ENCODE measurements at regions not wholly inside any gene's neighbourhood (a gene's known extent, or its start where the extent isn't known, plus 50 kb on each side); places are given as distances from the start of the nearest gene placed in this dataset.

- intact Hi-C loops (cut with DNase I) = no loop called here
- no peak for TF ChIP-seq CTCF (IDR thresholded peaks at IDR 0.05)
- no peak overlapping the region for H3K27ac ChIP-seq
- no peaks in the 10 kb centered on the region for H3K36me3 ChIP-seq
- no peak overlapping the region for H3K4me3 ChIP-seq
- ATAC-seq (no peak), DNase-seq (no peak)
- H3K27me3 ChIP-seq (ENCODE audit: low read depth) = no peaks in the 10 kb centered on the region
- H3K4me1 ChIP-seq = no peaks in the 10 kb centered on the region
- no peaks in the 10 kb centered on the region for H3K9me3 ChIP-seq
Measured at GRCh38 chr15:69910514-69910913, 187.2 kb downstream of the TLE3 start.

- no peak for ATAC-seq
- no peak for DNase-seq
- H3K36me3 ChIP-seq = no peaks in the 10 kb centered on the region
- H3K9me3 ChIP-seq = no peaks in the 10 kb centered on the region
- TF ChIP-seq CTCF (IDR thresholded peaks at IDR 0.05) = no peak
- intact Hi-C loops (cut with DNase I) = no loop called here
- H3K27ac ChIP-seq = no peak overlapping the region
- no peaks in the 10 kb centered on the region for H3K4me1 ChIP-seq
- H3K27me3 ChIP-seq (ENCODE audit: low read depth) = no peaks in the 10 kb centered on the region
- no peak overlapping the region for H3K4me3 ChIP-seq
Measured at GRCh38 chr15:69912116-69912515, 185.6 kb downstream of the TLE3 start.

GRCh38 chr15:69914040-69914439, 183.7 kb downstream of the TLE3 start:
- Histone ChIP-seq H3K27me3 (ENCODE audit: low read depth) (no peaks in the 10 kb centered on the region), H3K4me1 (no peaks in the 10 kb centered on the region), H3K4me3 (no peak overlapping the region), H3K36me3 (no peaks in the 10 kb centered on the region), H3K27ac (no peak overlapping the region), H3K9me3 (no peaks in the 10 kb centered on the region)
- intact Hi-C loops (cut with DNase I) = no loop called here
- no peak for TF ChIP-seq CTCF (IDR thresholded peaks at IDR 0.05)
- ATAC-seq = no peak
- DNase-seq = no peak

DNA sequence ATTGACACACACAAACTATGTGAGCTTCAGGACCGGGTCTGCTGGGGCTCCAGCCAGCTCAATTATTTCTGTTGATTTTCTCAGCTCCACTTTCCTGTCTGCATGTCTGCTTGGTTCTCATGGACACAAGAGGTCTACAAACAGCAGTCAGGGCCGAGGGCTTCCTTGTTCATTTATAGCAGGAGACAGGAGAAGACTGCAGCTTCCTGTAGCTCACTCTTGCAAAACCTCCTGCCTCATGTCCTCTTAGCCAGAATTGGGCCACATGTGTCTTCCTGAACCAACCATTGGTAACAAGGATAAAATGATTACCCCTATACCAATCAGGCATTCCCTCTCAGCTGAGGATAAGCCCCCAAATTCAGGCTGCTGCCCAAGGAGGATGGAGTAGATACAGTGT, 182.8 kb downstream of the TLE3 start:
- no peak overlapping the region for H3K27ac ChIP-seq
- ATAC-seq = no peak
- DNase-seq = no peak
- no peaks in the 10 kb centered on the region for H3K27me3 ChIP-seq (ENCODE audit: low read depth)
- no peaks in the 10 kb centered on the region for H3K36me3 ChIP-seq
- H3K4me3 ChIP-seq = no peak overlapping the region
- H3K9me3 ChIP-seq = no peaks in the 10 kb centered on the region
- no peak for TF ChIP-seq CTCF (IDR thresholded peaks at IDR 0.05)
- no peaks in the 10 kb centered on the region for H3K4me1 ChIP-seq
- intact Hi-C loops (cut with DNase I) = no loop called here

- Histone ChIP-seq H3K4me1 (no peaks in the 10 kb centered on the region), H3K9me3 (no peaks in the 10 kb centered on the region), H3K4me3 (no peak overlapping the region), H3K27me3 (ENCODE audit: low read depth) (no peaks in the 10 kb centered on the region), H3K27ac (no peak overlapping the region), H3K36me3 (no peaks in the 10 kb centered on the region)
- no peak for DNase-seq
- no peak for ATAC-seq
- TF ChIP-seq CTCF (IDR thresholded peaks at IDR 0.05) = no peak
- intact Hi-C loops (cut with DNase I) = no loop called here
Measured at GRCh38 chr15:69916169-69916785, 181.4 kb downstream of the TLE3 start.

DNA sequence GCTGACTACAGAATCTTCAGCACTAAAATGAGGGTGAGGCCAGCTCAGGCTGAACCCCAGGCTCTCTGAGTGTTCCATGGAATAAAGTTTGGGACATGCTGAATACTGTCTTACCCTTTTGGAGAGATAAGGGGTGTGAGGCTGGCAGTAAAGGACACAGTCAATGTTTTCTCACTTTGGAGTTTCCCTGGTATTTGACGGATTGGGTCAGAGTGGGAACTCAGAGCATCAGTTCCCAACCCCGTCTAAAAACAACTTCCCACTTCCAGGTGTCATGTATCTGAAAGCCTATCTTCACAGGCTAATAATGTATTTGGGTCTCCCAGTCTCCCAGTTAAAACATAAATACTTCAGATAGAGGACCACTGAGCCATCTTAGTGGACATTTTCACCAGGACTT, 180.7 kb downstream of the TLE3 start:
- no peak for ATAC-seq
- TF ChIP-seq CTCF (IDR thresholded peaks at IDR 0.05) = no peak

More for the DNA sequence above, 180.7 kb downstream of the TLE3 start:
- intact Hi-C loops (cut with DNase I) = no loop called here
- Histone ChIP-seq H3K9me3 (no peaks in the 10 kb centered on the region), H3K27me3 (ENCODE audit: low read depth) (no peaks in the 10 kb centered on the region), H3K36me3 (no peaks in the 10 kb centered on the region), H3K4me3 (no peak overlapping the region), H3K4me1 (no peaks in the 10 kb centered on the region), H3K27ac (no peak overlapping the region)
- DNase-seq = no peak
